HG03095 (cell line): ENCODE measurements at regions not wholly inside any gene's neighbourhood (a gene's known extent, or its start where the extent isn't known, plus 50 kb on each side); places are given as distances from the start of the nearest gene placed in this dataset.

ENCODE experiments used
- ATAC-seq: cut with Tn5 transposase; IDR thresholded peaks from one replicate; pipeline ENCODE4 v1.9.1; 2021; ENCODE audit warnings: moderate library complexity; ENCODE audit not compliant: unreplicated experiment

GRCh38 chr10:4067931-4068561 lies 283.0 kb upstream of the KLF6 start:
- ATAC-seq, result no peak

DNA sequence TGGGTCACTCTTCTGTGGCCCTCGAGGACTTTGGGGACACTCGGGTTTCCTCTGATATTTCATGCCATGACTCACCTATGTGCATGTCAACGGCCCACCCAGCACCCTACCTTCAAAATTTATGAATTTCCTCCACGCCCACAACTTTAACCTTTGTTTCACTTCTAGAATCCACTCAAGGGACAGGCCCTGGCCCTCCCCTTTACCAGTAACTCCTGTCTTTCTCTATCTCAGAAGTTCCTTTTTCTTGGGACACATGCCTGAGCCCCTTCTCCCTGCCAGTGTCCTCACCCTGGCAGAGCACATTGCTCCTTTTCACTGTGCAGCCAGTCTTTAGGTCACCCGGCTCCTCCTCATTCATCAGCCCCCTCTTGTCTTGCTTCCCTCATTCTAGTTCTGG lies 282.5 kb upstream of the KLF6 start:
- no peak for ATAC-seq

DNA sequence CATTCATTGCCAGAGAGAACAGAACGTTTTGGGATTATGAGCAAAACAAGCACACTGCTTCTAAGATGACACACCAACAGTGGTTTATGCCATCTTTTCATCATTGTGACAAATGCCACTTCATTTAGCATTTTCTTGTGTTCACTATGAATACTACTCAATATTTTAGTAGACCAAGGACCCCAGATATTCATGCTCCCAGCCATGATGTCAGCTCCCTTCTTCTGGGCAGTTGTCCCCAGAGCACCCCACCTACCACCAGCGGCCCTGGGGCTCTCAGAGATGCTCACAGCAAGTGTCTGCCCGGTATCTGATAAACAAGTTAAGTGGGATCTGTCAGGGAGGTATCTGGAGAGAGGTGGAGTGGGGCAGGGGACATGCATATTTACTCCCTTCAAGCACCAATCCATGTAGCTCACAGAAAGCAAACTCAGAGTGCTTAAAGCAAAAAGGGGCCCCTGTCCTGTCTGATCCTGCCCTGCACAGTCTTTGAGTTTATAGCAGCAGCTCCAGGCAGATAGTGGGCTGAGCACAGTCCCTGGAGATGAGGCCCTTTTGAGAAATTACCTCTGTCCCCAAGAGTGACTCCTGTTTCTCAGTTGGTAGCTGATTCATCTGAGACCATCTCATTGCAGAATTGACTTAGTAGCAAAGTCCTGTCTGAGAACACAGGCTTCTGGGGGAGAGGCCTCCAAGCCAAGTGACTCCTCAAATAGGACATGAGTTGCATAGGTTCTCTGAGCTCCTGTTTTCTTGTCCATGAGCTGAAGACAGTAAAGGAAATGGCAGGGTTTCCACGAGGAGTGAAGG lies 281.8 kb upstream of the KLF6 start:
- no peak for ATAC-seq

DNA sequence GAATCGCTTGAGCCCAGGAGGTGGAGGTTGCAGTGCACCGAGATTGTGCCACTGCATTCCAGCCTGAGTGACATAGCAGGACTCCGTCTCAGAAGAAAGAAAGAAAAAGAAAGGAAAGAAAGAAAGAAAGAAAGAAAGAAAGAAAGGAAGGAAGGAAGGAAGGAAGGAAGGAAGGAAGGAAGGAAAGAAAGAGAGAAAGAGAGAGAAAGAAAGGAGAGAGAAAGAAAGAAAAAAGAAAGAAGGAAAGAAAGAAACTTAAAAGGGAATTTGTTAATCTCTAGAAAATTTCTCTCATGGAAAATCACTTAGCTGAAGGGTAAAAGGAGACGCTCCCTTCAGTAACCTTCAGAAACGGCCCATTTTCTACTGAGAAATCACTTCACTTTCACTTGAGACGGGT lies 279.5 kb upstream of the KLF6 start:
- ATAC-seq, result no peak

GRCh38 chr10:4063717-4064116 lies 278.7 kb upstream of the KLF6 start:
- no peak for ATAC-seq

- ATAC-seq, result no peak
Measured at GRCh38 chr10:4062751-4063150, 277.7 kb upstream of the KLF6 start.

GRCh38 chr10:4062072-4062471 lies 277.1 kb upstream of the KLF6 start:
- ATAC-seq, result no peak

GRCh38 chr10:4061441-4061951 lies 276.5 kb upstream of the KLF6 start:
- ATAC-seq, result no peak

DNA sequence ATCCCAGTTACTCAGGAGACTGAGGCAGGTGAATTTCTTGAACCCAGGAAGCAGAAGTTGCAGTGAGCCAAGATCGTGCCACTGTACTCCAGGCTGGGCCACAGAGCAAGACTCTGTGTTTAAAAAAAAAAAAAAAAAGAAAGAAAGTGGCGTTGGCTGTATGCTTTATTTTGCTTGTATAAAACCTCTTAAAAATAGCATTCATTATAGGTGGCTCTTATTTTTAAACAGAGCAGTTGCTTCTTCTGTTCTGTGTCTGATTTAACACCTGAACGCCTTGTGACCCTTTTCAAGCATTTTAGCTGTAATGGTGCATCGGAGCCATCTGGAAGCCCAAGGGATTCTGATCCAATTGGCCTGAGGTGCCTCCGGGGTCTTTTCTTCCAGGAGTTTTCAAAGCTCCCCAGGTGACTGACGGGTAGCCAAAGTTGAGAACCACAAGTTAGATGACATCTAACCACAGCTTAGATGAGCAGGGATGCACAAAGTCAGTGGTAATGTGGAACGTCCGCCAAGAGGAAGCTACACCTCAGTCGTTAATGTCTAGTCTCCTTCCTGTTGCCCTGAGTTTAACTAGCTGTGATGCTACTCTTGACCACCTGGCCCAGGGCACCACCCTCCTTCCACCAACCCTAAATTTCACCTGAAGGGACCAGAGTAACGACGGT lies 274.6 kb upstream of the KLF6 start:
- no peak for ATAC-seq

GRCh38 chr10:4058514-4059029 lies 273.6 kb upstream of the KLF6 start:
- no peak for ATAC-seq

DNA sequence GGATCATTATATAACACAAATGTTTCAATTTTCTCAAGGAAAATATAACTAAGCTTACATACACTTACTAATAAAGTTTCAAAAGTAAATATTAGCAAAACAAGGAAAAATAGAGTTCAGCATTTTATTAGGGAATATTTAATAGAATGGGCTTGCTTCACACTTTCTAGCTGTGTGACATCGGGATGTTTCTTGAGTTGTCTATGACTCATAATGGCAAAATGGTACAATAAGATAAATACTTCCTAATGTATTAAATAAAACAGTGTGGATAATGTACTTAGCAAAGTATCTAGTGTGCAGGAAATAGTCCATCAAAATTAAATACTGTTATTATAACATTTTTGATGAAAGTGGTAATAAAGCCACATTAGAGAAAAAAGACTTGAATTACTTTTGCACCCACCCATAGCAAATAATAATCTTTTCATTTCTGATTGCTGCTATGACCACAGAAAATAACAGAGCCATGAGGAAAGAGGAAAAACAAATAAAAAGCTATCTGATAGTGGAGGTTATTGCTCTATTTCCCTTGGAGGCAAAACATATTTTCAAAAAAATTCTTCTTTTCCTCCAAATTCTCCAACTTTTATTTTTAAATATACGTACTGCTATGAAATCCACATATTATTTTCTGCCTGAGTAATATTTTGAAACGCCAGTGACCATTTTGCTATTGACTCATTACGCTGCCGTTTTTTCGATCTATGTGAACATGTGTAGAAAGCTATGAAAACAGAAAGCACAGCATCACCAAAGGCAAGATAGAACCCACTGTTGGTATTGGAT lies 272.9 kb upstream of the KLF6 start:
- ATAC-seq, result no peak

DNA sequence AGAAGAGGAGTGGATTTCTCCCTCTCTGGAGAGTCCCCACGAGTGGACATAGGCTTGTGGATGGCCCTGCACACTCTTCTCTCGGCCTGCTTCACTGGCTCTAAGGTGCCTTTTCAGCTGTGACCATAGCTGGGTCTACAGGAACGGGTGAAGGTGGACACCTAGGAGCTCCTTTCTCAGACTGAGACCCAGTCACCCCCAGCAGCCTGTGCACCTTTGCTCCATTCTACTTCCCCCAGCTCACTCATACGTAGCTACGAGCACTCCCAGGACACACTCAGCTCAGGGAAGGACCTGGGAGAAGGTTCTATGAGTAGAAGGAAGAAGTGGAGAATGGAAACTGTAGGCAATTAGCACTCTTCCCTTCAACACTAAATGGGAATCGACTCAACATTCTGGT lies 272.0 kb upstream of the KLF6 start:
- ATAC-seq, result no peak

GRCh38 chr10:4054656-4055435 lies 269.8 kb upstream of the KLF6 start:
- ATAC-seq, result no peak

GRCh38 chr10:4053940-4054339 lies 268.9 kb upstream of the KLF6 start:
- no peak for ATAC-seq

DNA sequence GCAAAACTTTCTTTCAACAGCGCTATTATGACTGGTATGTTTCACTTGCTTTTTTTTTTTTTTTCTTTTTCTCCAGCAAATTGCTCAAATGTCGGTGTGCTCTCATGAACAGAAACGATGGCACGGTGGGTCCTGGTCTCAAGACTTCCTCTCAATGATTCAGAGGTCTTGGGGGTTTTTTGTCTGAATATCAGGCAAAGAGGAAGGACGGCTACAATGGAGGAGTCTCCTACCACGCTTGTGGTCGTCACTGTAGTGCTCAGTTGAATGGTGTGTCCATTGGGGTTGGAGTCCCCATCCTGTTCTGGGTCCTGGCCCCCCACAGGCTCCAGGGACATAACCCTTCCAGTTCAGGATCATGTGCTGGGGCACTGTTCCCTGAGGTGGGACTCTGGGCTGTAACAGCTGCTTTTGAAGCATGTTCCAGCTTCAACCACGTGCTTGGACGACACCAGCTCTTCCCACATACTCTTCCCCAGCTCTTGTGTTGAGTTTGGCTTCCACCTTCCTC lies 266.7 kb upstream of the KLF6 start:
- no peak for ATAC-seq

- ATAC-seq, result no peak
Measured at GRCh38 chr10:4051011-4051640, 266.1 kb upstream of the KLF6 start.

DNA sequence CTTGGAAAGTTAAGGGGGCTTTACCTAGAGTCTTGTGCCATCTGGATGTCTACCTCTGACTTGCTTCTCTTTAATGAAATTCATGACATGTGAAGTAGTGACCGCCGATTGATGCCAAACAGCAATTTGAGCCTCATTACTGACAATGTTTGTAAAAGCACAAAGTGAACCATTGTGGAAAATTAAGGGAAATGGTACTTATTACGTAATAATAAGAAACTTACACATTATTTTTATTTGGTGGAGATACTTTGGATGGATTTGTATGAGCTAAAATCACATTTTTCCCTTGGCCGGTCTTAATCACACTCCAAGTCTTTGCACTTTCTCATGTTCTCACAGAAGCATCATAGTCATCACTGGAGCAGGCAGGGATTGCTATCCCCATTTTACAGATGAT lies 265.1 kb upstream of the KLF6 start:
- ATAC-seq, result no peak

GRCh38 chr10:4049348-4049747 lies 264.3 kb upstream of the KLF6 start:
- ATAC-seq, result no peak

- no peak for ATAC-seq
Measured at GRCh38 chr10:4048236-4048864, 263.3 kb upstream of the KLF6 start.
